Inferior parietal cortex (tissue), 1 donor: ENCODE measurements at regions not wholly inside any gene's neighbourhood (a gene's known extent, or its start where the extent isn't known, plus 50 kb on each side); places are given as distances from the start of the nearest gene placed in this dataset.
"Not testable (repeated sequence)": the region's sequence is repeated elsewhere in the genome, so short reads cannot be mapped to it uniquely, and the experiment has no call there.

Experiments
- DNase-seq: peaks from one replicate; pipeline ENCODE4 v3.0.0-alpha.2; 2016; ENCODE audit errors: extremely low spot score

DNA sequence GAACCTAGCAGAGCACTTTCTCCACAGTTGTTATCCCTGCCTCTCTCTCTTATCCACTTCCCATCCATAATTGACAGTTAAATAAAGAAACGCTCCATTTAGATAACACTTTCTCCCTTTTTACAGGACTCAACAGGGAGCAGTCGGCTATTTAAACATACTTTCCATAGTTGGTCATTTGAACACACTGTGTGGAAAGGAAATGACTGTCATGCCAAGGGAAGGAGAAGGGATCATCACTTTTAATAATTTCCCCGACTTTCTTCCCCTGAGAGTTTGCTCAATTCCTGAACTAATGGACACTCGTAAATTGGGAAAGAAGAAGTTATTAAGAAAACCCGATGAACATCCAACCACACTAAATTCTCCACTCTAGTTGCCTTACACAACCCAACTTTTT is 400.8 kb upstream of the PTGER4 start:
- DNase-seq = no peak

DNA sequence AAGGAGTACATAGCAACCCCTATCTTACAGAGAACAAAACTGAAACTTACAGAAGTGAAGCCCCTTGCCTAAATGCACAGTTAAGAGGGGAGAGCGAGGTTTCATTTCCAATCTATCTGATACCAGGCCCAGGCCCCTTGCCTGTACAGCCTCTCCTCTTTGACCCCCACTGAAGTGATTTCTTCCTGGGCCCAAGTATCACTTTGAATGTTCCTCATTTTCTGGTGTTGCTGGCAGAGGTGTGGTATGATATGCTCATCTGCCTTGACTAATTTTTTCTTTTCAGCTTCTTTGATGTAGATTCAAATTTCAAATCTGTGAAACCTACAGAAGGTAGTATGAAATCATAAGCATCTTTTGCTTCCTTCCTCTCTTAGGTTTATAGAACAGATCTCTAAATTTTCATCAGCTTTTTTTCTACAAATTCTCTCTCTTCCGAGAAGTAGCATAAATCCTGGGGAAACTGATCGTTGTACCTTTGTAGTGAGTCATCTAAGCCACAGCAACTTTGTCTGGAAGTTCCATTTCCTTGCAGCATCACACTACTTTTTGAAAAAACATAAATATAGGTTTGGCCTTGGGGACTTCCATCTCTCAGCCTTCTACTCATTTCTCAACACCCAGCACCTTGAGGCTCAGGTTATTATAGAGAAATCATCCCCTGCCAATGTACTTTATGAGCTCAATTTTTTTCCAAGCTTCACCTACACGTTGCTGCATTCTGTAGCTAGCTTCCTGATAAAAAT is 402.4 kb upstream of the PTGER4 start:
- DNase-seq = no peak

DNA sequence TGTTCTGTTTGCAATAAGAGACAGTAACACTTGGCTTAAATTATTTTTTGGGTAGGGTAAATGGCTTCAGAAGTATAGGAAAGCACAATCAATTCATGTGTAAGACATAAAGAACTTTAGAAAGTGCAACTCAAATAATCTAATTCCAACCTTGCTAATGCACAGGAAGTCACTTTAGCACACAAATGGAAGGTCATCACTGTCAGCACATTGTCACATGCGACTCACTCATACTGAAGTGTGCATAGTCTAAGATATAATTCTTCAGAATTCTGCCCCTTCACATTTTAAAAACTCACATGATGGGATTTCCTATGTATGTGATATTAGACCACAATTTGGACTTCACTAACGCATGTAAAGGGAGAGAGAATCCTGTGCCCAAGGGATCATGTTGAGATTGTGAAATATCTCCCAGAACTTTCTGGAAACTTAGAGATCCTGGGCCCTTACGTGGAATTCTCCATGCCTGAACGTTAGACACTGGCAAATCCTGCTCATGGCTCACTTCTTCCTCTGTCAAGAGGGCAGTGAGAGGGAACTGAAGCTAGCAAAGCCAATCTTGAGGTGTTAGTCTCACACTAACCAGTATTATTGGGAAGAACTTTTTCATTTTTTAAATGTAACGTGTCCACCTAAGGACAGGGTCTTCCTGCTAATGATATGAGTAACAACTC is 403.2 kb upstream of the PTGER4 start:
- DNase-seq = no peak

DNA sequence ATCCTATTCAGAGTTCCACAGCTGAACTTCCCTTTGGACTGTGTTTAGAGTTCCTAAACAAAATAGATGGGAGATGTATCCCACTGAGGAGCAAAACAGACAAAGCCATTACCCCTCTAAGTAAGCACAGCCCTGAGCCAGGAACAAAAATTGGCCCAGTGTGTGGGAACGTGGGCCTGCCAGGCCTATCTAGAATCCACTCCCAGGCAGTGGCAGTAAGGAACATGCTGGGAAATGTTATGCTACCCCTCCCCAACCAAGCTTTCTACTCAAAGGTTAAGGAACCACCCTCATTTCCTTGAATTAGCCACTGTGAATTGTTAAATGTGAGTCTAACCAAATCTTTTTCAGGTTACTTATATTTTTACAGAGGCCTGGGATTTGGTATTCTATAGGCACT is 405.1 kb upstream of the PTGER4 start:
- no peak for DNase-seq

DNA sequence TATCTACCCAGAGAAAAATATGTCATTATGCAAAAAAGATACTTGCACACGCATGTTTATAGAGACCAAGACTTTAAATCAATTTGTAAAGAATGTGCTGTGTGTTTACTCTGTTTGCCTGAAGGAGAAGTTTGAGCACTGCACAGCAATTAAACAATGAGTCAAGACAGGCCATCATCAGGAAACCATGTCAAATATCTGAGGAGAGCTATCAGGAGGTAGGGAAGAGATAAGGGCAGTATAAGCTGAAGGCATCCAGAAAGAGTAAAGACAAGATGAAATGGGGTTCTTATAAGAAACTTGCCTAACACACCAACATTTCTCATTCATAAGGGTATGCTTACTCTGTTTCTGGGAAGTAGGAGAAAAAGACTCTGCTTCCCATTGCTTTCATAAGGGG is 405.8 kb upstream of the PTGER4 start:
- DNase-seq = no peak

DNA sequence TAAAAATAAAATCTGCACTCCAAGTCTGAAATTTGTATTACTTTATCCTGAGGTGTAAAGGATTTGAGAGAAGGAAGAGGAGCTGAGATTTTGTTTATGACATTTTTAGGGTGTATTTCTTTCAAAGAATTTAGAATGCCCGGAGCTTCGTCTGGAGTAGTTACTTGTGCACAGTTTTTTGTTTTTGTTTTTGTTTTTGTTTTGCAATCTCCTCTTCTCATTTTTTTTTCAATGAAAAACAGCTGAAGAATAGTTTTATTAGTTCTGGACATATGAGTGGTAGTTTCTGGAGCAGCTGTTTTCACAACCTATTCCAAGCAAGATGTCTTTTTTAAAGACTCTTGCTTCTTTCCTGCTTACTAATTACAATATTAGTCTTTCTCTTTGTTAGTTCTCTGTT is 408.2 kb upstream of the PTGER4 start:
- no peak for DNase-seq

DNA sequence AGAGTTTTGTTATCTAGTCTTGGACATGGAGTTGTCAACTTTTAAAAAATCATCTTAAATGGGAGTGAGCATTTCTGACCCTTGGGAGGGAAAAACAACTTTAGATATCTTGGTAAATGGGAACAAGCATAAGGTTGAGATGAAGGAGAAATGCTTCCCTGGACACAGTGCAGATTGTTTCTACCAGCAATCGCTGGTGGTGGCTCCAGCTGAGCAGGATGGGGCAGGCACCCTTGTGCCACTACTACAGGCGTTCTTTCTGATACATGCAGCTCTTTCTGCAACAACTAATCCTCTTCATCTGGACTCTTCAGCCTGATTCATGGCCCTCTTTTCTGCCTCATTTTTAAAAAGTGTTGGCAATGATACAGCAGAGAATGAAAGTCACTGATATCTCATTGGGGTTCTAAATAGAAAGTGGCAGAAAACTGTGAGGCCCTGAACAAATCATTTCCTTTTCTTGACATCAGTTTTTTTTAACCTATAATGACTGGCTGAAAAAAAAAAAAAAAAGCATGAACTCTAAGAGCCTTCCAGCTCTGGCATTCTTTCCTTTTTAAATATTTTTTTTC is 409.4 kb upstream of the PTGER4 start:
- DNase-seq = no peak

DNA sequence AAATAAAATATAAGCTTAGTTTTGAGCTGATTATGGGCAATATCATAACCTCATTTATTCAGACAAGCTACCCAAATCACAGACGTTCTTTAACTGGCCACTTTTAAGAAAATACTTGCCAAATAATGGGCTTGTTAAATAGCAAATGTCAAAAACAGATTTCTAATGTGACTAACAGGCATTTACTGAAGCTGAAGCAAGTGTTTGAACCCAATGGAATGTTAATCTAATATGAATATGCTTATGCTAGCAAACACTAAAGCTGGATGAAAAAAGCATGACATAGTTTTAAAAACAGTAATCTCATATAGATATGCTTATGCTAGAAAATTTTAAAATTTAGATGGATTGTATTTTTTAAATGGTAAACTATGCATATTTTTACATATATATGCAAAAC is 411.6 kb upstream of the PTGER4 start:
- no peak for DNase-seq

DNA sequence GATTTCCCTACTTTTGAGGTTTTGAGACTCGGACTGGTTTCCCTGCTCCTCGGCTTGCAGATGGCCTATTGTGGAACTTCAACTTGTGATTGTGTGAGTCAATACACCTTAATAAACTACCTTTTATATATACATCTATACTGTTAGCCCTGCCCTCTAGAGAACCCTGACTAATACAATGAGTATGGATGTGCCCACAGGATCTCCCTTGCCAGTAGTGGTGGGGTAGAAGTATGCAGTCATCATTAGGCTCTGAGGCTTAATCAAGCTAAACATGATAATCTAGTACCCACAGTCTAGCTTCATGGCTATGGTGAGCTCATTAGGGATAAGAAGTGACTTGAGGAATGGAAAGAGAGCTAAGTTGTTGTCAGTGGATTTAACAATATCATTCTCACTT is 412.8 kb upstream of the PTGER4 start:
- DNase-seq = no peak

DNA sequence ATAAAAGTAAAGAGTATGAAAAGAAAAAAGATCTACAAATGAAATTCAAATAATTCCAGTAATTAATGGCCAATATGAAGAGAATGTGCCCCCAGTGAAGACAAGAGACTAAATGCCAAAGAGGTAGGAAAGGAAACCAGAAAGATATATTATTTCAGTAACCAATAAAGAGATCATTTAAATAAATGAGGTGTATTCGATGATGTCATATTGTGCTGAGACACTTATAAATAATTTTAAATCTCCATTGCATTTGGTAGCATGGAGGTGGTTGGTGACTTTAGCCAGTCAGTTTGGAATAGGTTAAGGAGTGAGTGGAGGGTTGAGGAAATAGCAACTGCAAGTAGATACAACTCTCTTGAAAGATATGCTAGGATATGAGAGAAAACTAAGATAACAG is 417.7 kb upstream of the PTGER4 start:
- DNase-seq = no peak

DNA sequence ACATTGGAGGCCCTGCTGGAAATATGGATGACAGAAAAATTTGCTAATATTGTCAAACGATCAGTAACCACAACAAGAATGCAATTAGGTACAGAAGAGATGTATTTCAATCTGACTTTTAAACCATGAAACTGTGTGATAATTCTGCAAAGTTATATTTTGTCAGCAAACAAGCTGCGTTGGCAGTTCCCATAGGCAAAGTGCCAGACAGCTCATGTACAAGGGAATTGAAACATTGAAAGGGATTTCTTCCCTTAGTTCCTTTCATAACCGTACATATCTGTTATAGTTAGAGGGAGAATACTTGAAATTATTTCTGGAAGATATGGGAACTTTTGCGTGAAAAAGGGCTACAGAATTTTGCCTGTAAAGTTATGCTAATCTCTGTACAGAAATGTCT is 419.4 kb upstream of the PTGER4 start:
- DNase-seq = no peak

DNA sequence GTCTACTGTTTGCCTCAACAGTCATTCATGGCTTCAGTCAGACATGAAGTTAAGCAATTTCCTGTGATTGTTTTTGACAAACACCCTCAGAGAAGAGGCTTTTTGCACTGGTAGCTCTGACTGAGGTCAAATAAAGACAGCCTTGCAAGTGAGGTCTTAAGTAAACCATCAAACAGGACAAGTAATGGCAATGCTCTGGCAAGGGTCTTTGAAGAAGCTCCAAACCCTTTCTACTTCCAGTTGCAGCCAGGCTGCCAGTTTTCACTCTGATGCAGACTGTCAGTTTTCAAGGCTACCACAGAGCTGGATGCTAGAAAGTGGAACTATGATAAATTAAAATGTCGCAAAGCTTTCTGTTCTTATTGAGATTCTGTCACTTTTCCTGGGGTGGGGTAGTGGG is 421.5 kb upstream of the PTGER4 start:
- DNase-seq = no peak

DNA sequence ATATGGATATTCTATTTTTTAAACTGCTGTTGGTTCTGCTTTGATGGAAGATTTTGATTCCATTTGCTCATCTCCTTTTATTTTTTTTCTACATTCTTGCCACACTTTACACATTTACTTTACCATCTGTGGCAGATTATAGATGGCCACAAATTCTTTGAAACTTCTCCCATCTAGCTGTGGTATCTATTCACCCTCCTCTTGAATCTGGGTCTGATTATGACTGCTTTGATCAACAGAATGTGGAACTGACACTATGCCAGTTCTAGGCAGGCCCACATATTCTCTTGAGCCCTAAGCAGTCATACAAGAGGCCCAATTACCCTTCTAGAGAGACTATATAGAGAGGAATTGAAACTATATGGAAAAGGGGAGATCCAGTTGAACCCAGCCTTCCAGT is 439.0 kb upstream of the PTGER4 start:
- no peak for DNase-seq

DNA sequence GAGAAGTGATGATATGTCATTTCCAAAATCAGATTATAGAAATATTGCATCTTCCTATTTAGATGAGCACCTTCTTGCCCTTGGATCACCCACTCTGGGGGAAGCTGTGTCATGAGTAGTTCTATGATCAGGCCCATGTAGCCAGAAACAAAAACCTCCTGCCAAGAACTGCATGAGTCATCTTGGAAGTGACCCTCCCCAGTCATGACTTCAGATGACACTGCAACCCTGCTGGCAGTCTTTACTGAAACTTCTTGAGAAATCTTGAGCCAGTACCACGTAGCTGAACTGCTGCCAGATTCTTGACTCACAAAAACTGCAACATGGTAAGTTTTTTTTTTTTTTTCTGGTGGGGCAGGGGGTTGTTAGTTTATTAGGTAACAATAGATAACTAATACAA is 439.6 kb upstream of the PTGER4 start:
- no peak for DNase-seq

DNA sequence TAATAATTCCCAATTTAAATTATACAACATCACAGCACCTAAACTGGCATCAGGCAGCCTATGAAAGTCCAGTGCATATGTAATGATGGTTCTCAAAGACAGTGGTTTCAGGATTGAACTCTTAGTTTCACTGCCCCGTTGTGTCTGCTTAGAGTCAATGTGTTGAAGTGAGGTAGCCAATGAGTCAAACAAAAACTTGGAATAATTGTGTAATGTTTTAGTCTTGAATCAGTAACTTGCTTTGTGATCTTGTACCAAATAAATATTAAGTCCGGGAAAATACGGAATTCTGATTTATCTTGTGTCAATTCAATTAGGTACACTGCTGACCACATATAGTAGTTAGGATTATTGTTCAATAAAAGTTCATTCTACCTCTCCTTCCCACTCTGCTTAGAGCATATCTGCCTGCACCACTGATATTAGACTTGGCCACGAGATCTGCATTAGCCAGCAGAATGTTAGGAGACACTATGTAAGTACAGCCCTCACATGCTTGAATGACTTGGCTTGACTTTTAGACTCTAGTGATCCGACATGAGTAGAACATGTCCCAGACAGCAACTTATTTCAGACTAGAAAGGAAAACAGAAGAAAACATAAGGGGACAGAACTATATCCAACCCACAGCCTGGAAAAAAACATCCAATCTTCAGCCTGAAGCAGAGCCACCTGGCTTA is 441.5 kb upstream of the PTGER4 start:
- no peak for DNase-seq

DNA sequence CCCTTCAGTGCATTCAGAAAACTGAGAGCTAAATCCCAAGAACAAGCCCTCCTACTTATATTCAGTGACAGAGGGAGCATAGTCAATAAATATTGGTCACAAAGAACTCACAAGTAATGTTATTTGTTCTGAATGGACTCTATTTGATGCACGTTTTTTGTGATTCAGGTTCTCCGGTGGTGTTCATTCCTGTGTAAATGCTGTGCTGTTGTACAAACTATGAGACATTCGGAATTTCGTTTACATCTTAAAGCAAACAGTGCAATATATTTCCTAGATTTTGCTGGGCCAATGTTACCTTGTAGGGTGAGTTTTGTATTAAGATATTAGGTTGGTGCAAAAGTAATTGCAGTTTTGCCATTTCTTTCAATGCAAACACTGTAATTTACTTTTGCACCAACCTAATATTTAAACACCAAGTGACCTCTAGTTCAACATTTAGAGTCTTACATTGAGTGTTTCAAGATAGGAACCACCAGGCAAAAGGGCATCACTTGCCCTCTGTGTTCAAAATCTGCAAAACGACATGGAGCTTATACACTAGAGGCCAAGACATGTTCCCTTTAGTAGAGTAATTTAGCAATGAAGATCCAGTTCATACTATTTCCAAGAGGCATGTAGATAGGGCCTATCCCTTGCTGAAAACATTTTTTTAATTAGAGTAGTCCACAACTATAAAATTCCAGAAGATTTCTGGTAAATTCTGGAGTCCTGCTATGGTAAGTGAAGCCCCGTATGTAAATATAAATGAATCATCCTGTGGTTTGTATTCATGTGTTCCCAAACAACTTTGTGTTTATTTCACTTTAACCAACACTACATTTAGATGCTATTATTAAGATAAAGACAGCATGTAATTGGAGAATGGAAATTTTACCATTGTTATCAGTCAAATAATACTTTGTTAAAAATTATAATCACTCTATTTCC is 444.0 kb upstream of the PTGER4 start:
- no peak for DNase-seq

DNA sequence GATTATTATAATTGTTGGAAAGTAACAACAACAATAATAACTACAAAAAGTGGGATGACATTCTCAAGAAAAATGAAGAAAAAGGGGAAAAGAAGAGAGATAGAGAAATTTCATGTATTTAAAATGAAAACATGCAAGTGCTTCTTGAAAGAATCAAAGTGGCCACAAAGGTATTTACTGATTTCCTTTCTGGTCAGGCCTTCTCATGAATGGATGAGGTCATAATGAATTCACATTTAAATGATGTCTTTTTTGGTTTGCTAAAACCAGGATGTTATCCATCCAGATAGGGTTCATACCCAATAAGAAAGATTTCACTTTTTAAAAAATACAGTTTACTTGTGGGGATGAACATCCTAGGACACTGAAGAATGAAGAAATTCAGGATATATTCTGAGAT is 446.4 kb upstream of the PTGER4 start:
- no peak for DNase-seq

DNA sequence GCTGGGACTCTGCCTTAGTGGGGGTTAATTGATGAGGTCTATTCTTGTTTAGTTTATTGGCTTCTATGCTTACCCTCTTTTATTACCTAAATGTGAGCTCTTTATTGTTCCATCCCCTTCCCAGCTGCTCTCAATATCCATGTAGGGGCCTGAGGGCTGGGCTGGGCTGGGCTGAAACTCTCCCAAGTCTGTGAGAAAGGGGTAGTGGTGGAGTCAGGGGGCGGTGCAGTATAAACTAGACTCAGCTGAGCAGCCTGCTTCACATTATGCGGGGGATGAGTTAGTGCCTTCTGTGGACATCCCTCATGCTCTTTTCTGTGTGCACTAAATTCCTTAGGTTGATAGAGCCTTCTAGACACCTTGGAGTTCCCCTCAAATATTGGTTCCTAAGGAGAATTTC is 451.8 kb upstream of the PTGER4 start:
- no peak for DNase-seq

DNA sequence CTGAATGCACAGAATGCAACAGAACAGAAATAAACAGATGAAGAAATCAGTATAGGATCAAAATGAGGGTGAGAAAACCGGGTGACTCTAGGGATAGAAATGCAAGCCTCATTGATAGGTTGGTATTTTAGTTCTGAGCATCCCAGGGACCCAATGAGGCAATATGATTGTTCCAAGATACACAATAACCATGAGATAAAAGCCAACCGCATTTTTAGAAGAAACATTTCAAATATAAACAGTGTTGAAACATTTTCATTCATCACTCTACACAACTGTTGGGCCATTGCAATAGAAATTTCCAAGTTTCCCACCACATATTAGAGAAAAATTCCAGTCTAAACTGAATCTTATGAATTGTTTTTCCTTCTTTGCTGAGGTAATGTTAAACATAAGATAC is 452.3 kb upstream of the PTGER4 start:
- DNase-seq = no peak

DNA sequence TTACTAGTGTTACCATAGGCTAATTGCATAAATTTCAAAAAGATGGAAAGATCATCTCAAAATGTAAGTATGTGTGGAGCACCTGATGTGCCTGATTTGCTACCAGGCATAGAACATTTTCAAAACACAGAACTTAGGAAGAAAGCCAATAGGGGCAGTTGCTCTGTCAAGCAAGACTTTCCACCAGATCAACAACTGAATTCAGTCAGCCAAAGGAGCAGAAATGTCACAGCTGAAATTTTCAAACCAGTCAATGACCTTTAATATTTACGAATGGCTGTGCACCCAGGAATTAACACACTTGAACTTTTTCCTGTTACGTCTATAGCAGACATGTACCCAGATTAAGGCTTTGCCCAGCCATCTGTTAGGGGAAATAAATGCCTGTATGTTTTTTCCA is 452.8 kb upstream of the PTGER4 start:
- DNase-seq = no peak

DNA sequence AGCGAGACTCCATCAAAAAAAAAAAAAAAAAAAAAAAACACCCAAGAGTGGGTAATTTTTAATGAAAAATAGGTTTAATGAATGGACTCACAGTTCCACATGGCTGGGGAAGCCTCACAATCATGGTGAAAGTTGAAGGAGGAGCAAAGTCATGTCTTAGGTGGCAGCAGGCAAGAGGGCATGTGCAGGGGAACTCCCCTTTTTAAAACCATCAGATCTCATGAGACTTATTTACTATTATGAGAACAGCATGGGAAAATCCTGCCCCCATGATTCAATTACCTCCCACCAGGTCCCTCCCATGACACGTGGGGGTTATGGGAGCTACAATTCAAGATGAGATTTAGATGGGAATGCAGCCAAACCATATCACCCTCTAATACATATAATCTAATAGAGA is 454.6 kb upstream of the PTGER4 start:
- not testable (repeated sequence) for DNase-seq

DNA sequence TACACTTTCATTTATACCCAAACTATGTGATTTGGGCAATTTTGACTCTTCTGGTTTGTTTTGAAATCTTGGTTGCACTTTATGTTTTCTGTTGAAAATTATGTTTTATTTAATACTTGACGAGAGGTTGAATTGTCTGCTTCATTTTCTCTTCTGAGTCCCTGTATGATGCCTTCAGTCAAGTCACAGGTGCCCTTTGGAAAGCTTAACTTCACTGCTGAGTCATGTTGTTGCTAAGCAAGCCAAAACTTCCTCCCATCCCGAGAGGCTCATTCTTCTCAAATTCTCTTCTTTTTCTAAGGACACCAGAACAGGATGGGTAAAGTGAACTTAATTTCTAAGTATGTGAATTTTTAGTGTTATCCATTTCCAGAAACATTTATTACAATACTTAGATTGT is 455.3 kb upstream of the PTGER4 start:
- DNase-seq = no peak
